Cardiac muscle cell (in vitro differentiated cells and primary cell): ENCODE measurements at regions not wholly inside any gene's neighbourhood (a gene's known extent, or its start where the extent isn't known, plus 50 kb on each side); places are given as distances from the start of the nearest gene placed in this dataset.
"Not testable (repeated sequence)": the region's sequence is repeated elsewhere in the genome, so short reads cannot be mapped to it uniquely, and the experiment has no call there.

Source experiments
- DNase-seq, 2 donors: peaks; one replicate each; pipeline versions ENCODE4 v3.0.0 to v3.0.0-alpha.2; 2010 to 2017; ENCODE audit warnings: low read depth in 1 of 2, low spot score in 1 of 2
- H3K27ac ChIP-seq: fragments of 200-600 bp; sonication (generic); 2 replicates; pipeline ENCODE4 v1.5.1; 2016
- H3K27me3 ChIP-seq: fragments of 200-600 bp; sonication (generic); 2 replicates; pipeline ENCODE4 v1.6.0; 2016; ENCODE audit warnings: control low read depth
- H3K36me3 ChIP-seq: fragments of 200-600 bp; sonication (generic); 2 replicates; pipeline ENCODE4 v1.5.1; 2016; ENCODE audit warnings: control low read depth
- H3K4me1 ChIP-seq: fragments of 200-600 bp; sonication (generic); 2 replicates; pipeline ENCODE4 v1.8.1; 2017; ENCODE audit warnings: low read depth, mild to moderate bottlenecking, mixed run types
- H3K4me3 ChIP-seq: fragments of 200-600 bp; sonication (generic); 2 replicates; pipeline ENCODE4 v1.5.1; 2016; ENCODE audit warnings: mild to moderate bottlenecking
- H3K9me3 ChIP-seq: fragments of 200-600 bp; sonication (generic); 2 replicates; pipeline ENCODE4 v1.5.1; 2017; ENCODE audit warnings: low read depth, mild to moderate bottlenecking, control low read depth
- TF ChIP-seq, protein P1 (sequence below): IDR thresholded peaks from 2 replicates; pipeline ENCODE4 v1.5.1; 2012; ENCODE audit warnings: low read depth, mild to moderate bottlenecking, low read length

DNA sequence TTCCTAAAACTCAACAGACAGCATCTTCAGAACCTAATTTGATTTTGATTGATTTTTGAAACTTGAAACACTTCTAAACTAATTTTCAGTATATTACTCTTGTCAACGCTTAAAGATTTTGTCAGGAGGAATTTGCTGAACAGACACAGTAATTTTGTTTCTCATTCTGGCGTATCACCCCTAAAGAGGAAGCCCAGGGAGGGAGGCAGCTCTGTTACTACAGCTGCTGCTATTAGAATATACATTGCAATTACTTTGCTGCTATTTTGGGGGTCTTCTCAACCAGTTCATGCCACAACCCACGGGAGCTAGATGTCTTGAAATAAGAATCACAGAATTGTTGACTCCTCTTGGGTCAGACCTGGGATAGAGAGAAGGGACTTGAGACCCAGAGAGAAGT lies 122.6 kb downstream of the TLR4 start:
- H3K9me3 ChIP-seq: no peaks in the 10 kb centered on the region
- no peaks in the 10 kb centered on the region for H3K27me3 ChIP-seq
- no peaks in the 10 kb centered on the region for H3K36me3 ChIP-seq
- H3K27ac ChIP-seq: no peak overlapping the region
- no peaks in the 10 kb centered on the region for H3K4me1 ChIP-seq
- TF ChIP-seq, protein P1, sequence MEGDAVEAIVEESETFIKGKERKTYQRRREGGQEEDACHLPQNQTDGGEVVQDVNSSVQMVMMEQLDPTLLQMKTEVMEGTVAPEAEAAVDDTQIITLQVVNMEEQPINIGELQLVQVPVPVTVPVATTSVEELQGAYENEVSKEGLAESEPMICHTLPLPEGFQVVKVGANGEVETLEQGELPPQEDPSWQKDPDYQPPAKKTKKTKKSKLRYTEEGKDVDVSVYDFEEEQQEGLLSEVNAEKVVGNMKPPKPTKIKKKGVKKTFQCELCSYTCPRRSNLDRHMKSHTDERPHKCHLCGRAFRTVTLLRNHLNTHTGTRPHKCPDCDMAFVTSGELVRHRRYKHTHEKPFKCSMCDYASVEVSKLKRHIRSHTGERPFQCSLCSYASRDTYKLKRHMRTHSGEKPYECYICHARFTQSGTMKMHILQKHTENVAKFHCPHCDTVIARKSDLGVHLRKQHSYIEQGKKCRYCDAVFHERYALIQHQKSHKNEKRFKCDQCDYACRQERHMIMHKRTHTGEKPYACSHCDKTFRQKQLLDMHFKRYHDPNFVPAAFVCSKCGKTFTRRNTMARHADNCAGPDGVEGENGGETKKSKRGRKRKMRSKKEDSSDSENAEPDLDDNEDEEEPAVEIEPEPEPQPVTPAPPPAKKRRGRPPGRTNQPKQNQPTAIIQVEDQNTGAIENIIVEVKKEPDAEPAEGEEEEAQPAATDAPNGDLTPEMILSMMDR: no peak
- DNase-seq: no peak
- H3K4me3 ChIP-seq: no peak overlapping the region

DNA sequence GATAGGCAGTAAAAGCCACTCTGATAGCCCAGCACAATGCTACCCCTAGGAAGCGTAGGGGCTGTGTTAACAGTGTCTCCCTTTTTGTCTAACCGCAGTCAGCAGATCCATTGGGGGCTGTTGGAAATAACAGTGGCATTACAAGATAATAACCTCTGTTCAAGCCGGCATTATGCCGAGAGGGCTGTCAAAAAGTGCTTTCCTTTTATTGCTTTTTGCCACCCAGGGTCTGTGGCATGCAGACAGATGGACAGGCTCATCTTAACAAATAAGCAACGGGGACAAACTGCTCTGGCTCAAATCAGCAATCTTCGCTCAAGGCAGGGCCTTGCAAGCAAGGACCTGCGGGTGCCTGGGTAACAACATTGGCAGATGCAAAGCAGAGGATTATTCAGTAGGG lies 123.3 kb downstream of the TLR4 start:
- no peak for DNase-seq
- no peak overlapping the region for H3K4me3 ChIP-seq
- H3K27ac ChIP-seq: no peak overlapping the region
- no peaks in the 10 kb centered on the region for H3K4me1 ChIP-seq
- H3K36me3 ChIP-seq: no peaks in the 10 kb centered on the region
- no peaks in the 10 kb centered on the region for H3K27me3 ChIP-seq
- TF ChIP-seq, protein P1: no peak
- H3K9me3 ChIP-seq: no peaks in the 10 kb centered on the region

DNA sequence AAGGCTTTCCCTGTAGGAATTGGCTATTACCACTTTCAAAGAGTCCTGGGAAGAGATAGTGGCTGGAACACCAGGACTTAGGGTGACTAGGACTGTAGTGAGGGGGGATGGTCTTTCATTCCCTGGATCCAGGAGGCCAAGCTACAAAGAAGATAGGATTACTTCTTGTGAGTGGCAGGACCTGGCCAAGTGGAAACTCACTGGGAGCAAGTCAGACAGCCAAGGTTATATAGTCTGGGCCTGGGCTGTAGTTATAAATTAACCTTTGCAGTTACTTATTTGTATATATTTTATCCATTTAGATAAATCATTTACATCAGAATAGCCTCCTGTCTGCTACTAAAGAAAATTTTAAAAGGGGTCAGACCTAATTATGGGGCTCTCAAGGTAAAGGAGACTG lies 124.3 kb downstream of the TLR4 start:
- Histone ChIP-seq H3K4me1 (no peaks in the 10 kb centered on the region), H3K27ac (no peak overlapping the region), H3K4me3 (no peak overlapping the region), H3K9me3 (no peaks in the 10 kb centered on the region), H3K27me3 (no peaks in the 10 kb centered on the region), H3K36me3 (no peaks in the 10 kb centered on the region)
- DNase-seq: no peak
- TF ChIP-seq, protein P1: no peak

DNA sequence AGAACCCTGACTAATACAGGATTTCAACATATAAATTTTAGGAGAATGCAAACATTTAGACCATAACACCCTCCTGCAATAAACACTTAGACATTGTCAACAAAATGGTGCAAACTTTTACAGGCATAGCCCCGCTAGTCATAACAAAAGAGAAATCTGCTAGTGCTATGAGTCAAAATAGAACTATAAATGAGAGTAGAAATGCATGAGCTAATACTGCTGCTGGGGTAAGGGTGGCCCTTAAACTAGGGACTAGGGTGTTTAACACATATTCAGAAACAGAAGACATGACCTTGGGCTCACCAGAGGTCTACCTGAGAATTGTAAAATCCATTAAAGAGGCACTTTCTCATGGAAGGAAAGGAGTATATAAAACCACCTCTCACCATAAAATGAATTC lies 131.6 kb downstream of the TLR4 start:
- Histone ChIP-seq H3K36me3 (no peaks in the 10 kb centered on the region), H3K27ac (no peak overlapping the region), H3K4me3 (no peak overlapping the region), H3K27me3 (no peaks in the 10 kb centered on the region), H3K4me1 (no peaks in the 10 kb centered on the region), H3K9me3 (no peaks in the 10 kb centered on the region)
- TF ChIP-seq, protein P1: no peak
- no peak for DNase-seq

DNA sequence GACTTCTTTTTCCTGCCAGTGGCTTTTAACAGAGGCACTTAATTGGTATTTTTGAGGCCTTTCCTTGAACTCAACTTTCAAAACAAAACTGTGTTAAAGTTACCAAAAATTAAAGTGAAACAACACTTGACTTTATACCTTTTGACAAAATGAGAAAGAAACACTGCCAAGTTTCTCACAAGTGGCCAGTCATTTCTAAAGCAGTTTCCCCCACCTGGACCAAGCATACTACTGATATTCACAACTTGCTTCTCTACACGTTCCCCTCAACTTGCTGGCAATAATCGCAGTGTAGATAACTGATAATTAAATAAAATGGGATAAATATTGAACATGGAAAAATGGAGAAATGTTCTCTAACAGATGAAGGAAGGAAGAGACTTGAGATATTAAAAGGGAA lies 135.7 kb downstream of the TLR4 start:
- Histone ChIP-seq H3K27me3 (no peaks in the 10 kb centered on the region), H3K27ac (no peak overlapping the region), H3K4me3 (no peak overlapping the region), H3K36me3 (no peaks in the 10 kb centered on the region), H3K9me3 (no peaks in the 10 kb centered on the region), H3K4me1 (no peaks in the 10 kb centered on the region)
- TF ChIP-seq, protein P1: no peak
- DNase-seq: no peak

DNA sequence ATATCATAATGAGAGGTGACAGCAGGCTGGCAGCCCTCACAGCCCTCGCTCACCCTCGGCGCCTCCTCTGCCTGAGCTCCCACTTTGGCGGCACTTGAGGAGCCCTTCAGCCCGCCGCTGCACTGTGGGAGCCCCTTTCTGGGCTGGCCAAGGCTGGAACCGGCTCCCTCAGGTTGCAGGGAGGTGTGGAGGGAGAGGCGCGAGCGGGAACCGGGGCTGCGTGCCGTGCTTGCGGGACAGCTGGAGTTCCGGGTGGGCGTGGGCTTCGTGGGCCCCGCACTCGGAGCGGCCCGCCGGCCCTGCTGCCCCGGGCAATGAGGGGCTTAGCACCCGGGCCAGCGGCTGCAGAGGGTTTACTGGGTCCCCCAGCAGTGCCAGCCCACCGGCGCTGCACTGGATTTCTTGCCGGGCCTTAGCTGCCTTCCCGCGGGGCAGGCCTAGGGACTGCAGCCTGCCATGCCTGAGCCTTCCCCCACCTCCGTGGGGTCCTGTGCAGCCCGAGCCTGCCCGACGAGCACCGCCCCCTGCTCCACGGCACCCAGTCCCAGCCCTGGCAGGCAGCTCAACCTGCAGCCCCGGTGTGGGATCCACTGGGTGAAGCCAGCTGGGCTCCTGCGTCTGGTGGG lies 147.7 kb downstream of the TLR4 start:
- not testable (repeated sequence) for H3K4me3 ChIP-seq, H3K27ac ChIP-seq, DNase-seq, H3K9me3 ChIP-seq, H3K27me3 ChIP-seq, H3K36me3 ChIP-seq, H3K4me1 ChIP-seq
